ENCODE measurements at regions not wholly inside any gene's neighbourhood (a gene's known extent, or its start where the extent isn't known, plus 50 kb on each side); places are given as distances from the start of the nearest gene placed in this dataset.

- H3K27me3 ChIP-seq = peaks cover 0 to 71% (median 65%) of the 10 kb centered on the region in 7 donors
- intact Hi-C loops (cut with DNase I) = no loop called here
- ATAC-seq = peak in 1 of 8 donors; percentile 15
- no peak overlapping the region for H3K27ac ChIP-seq
- TF ChIP-seq CTCF (IDR thresholded peaks at IDR 0.05) = no peak
- H3K9me3 ChIP-seq = no peaks in the 10 kb centered on the region
- no peak for DNase-seq
- no peaks in the 10 kb centered on the region for H3K36me3 ChIP-seq
- WGBS, 2 donors = 75 to 81% methylated on average over 5 of the region's 5 CpGs
- H3K4me3 ChIP-seq = no peak overlapping the region
- H3K4me1 ChIP-seq = no peaks in the 10 kb centered on the region
These were observed 87.4 kb upstream of the ZBTB40 start for GRCh38 chr1:22364326-22364650.

GRCh38 chr1:22364764-22365163 is 86.9 kb upstream of the ZBTB40 start:
- intact Hi-C loops (cut with DNase I) = no loop called here
- no peak overlapping the region for H3K27ac ChIP-seq
- H3K4me1 ChIP-seq = no peaks in the 10 kb centered on the region
- DNase-seq = no peak
- H3K9me3 ChIP-seq = no peaks in the 10 kb centered on the region
- peaks cover 0 to 72% (median 67%) of the 10 kb centered on the region in 7 donors for H3K27me3 ChIP-seq
- H3K4me3 ChIP-seq = no peak overlapping the region
- TF ChIP-seq CTCF (IDR thresholded peaks at IDR 0.05) = no peak
- H3K36me3 ChIP-seq = no peaks in the 10 kb centered on the region
- WGBS, 2 donors = 81% methylated on average over 5 of the region's 5 CpGs
- ATAC-seq = no peak

GRCh38 chr1:22365331-22366295 is 86.0 kb upstream of the ZBTB40 start:
- peaks cover 0 to 77% (median 67%) of the 10 kb centered on the region in 7 donors for H3K27me3 ChIP-seq

GRCh38 chr1:22366346-22366745 is 85.3 kb upstream of the ZBTB40 start:
- no peak overlapping the region for H3K4me3 ChIP-seq
- no peak for TF ChIP-seq CTCF (IDR thresholded peaks at IDR 0.05)
- H3K9me3 ChIP-seq = no peaks in the 10 kb centered on the region
- intact Hi-C loops (cut with DNase I) = no loop called here
- peaks cover 0 to 76% (median 66%) of the 10 kb centered on the region in 7 donors for H3K27me3 ChIP-seq
- no peaks in the 10 kb centered on the region for H3K36me3 ChIP-seq
- H3K27ac ChIP-seq = no peak overlapping the region
- WGBS, 2 donors = 90 to 91% methylated on average over 6 of the region's 6 CpGs
- H3K4me1 ChIP-seq = no peaks in the 10 kb centered on the region
- no peak for ATAC-seq
- no peak for DNase-seq

More at GRCh38 chr1:22365331-22366295, 86.0 kb upstream of the ZBTB40 start:
- Histone ChIP-seq H3K9me3 (no peaks in the 10 kb centered on the region), H3K4me1 (no peaks in the 10 kb centered on the region), H3K4me3 (no peak overlapping the region), H3K27ac (no peak overlapping the region), H3K36me3 (no peaks in the 10 kb centered on the region)
- intact Hi-C loops (cut with DNase I) = no loop called here
- TF ChIP-seq CTCF (IDR thresholded peaks at IDR 0.05) = no peak
- ATAC-seq (no peak), DNase-seq (no peak)
- 75 to 77% methylated on average over 19 of the region's 19 CpGs for WGBS, 2 donors
